ENCODE measurements at regions not wholly inside any gene's neighbourhood (a gene's known extent, or its start where the extent isn't known, plus 50 kb on each side); places are given as distances from the start of the nearest gene placed in this dataset.

DNA sequence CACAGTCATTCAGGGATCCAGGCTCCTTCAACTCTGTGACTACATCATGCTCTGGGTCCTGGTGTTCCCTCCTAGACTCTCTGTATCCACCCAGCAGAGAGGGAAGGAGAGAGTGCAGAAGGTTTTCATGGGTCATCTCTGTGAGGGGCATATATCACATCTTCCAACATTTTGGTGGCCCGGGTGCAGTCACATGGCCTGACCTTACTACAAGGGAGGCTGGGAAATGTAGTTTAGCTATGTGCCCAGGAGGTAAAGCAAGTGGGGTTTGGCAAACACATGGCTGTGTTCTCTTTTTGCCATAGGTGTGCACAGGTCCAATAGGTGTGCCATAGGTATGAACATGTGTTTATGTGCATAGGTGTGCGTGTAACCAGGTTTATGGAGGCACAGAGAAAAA, 222.2 kb upstream of the EEF2KMT start:
- TF ChIP-seq, protein P1, sequence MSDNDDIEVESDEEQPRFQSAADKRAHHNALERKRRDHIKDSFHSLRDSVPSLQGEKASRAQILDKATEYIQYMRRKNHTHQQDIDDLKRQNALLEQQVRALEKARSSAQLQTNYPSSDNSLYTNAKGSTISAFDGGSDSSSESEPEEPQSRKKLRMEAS (IDR thresholded peaks at IDR 0.05) = no peak
- TF ChIP-seq ZBTB7A (IDR thresholded peaks at IDR 0.05; ENCODE audit: low read depth) (no peak), NFIC (IDR thresholded peaks at IDR 0.05) (no peak), RAD21 (IDR thresholded peaks at IDR 0.05; ENCODE audit: low read depth) (no peak), EP300 (IDR thresholded peaks at IDR 0.05; ENCODE audit: borderline replicate concordance) (no peak), TAF1 (IDR thresholded peaks at IDR 0.05; ENCODE audit: low read depth) (no peak), CEBPB (IDR thresholded peaks at IDR 0.05) (no peak), FOXM1 (IDR thresholded peaks at IDR 0.05; ENCODE audit: borderline replicate concordance, low read depth) (no peak)
- TF ChIP-seq, protein P2, sequence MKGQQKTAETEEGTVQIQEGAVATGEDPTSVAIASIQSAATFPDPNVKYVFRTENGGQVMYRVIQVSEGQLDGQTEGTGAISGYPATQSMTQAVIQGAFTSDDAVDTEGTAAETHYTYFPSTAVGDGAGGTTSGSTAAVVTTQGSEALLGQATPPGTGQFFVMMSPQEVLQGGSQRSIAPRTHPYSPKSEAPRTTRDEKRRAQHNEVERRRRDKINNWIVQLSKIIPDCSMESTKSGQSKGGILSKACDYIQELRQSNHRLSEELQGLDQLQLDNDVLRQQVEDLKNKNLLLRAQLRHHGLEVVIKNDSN (IDR thresholded peaks at IDR 0.05) = no peak
- TF ChIP-seq, protein P3, sequence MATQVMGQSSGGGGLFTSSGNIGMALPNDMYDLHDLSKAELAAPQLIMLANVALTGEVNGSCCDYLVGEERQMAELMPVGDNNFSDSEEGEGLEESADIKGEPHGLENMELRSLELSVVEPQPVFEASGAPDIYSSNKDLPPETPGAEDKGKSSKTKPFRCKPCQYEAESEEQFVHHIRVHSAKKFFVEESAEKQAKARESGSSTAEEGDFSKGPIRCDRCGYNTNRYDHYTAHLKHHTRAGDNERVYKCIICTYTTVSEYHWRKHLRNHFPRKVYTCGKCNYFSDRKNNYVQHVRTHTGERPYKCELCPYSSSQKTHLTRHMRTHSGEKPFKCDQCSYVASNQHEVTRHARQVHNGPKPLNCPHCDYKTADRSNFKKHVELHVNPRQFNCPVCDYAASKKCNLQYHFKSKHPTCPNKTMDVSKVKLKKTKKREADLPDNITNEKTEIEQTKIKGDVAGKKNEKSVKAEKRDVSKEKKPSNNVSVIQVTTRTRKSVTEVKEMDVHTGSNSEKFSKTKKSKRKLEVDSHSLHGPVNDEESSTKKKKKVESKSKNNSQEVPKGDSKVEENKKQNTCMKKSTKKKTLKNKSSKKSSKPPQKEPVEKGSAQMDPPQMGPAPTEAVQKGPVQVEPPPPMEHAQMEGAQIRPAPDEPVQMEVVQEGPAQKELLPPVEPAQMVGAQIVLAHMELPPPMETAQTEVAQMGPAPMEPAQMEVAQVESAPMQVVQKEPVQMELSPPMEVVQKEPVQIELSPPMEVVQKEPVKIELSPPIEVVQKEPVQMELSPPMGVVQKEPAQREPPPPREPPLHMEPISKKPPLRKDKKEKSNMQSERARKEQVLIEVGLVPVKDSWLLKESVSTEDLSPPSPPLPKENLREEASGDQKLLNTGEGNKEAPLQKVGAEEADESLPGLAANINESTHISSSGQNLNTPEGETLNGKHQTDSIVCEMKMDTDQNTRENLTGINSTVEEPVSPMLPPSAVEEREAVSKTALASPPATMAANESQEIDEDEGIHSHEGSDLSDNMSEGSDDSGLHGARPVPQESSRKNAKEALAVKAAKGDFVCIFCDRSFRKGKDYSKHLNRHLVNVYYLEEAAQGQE (IDR thresholded peaks at IDR 0.05; ENCODE audit: low read depth) = no peak

All from Ishikawa (cell line).